Muscle of back (tissue), 3 donors: ENCODE measurements at regions not wholly inside any gene's neighbourhood (a gene's known extent, or its start where the extent isn't known, plus 50 kb on each side); places are given as distances from the start of the nearest gene placed in this dataset.

Experiments used
- DNase-seq, 3 donors: peaks; one replicate each; pipeline versions ENCODE4 v3.0.0 to v3.0.0-alpha.2; 2013

DNA sequence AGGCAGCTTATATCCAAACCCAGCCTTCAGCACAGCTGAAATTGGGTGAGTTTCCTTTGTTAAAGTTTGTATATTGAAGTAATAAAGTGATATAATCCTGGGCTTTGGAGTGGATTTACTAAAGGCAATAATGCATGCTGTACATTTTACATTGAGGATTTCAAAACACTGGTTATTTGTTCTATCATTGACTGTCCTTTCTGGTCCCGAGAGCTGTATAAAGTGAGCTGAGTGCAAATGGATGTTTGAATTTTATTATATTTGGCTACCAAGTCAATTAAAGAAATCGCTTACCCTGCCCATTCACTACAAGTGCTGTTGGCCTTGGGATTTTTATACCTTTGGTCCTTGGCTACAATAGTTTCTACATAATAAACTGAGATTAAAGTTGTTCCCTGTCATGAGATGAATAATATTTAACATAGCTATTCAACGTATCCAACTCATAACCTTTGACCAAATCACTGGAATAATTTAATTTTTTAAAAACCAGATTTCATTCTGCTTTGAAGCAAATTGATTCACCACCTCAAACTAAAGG lies 207.9 kb downstream of the KLF5 start:
- no peak for DNase-seq

DNA sequence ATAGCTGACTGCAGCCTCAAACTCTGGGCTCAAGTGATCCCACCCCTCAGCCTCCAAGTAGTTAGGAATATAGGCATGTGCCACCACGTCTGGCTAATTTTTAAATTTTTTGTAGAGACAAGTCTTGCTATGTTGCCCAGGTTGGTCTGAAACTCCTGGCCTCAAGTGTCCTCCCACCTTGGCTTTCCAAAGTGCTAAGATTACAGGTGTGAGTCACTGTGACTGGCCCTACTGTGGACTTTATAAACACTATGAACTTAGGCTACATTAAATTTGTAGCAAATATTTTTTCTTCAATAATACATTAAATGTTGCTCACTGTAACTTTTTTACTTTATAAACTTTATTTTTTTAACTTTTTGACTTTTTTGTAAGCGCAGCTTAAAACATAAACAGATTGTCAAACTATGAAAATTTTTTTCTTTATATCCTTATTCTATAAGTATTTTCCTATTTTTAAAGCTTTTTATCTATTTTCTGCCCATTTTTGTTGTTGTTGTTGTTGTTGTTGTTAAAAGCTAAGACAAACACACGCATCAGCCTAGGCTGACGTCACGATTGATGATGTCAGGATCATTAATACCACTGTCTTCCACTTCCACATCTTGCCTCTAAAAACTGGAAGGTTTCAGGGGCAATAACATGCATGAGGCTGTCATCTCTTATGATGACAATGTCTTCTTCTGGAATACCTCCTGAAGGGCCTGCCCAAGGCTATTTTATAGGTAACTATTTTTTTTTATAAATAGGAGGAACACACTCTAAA lies 204.2 kb downstream of the KLF5 start:
- DNase-seq: no peak

DNA sequence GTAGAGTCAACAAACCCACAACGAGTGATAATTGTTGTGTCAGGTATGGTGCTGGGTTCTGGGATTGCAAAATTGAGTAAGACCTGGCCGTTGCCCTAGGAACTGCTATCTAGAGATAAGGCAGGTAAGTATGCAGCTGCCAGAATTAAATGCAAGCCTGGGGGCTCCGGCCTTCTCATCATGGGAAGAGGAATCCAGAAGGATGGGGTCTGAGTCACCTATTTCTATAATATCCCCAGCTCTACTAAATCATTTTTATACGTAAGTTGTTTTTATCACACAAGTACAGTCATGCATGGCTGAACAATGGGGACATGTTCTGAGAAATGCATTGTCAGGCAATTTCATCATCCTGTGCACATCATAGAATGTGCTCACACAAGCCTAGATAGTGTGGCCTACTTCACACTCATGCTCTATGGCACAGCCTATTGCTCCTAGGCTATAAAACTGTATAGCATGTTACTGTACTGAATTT lies 203.0 kb downstream of the KLF5 start:
- DNase-seq: no peak

DNA sequence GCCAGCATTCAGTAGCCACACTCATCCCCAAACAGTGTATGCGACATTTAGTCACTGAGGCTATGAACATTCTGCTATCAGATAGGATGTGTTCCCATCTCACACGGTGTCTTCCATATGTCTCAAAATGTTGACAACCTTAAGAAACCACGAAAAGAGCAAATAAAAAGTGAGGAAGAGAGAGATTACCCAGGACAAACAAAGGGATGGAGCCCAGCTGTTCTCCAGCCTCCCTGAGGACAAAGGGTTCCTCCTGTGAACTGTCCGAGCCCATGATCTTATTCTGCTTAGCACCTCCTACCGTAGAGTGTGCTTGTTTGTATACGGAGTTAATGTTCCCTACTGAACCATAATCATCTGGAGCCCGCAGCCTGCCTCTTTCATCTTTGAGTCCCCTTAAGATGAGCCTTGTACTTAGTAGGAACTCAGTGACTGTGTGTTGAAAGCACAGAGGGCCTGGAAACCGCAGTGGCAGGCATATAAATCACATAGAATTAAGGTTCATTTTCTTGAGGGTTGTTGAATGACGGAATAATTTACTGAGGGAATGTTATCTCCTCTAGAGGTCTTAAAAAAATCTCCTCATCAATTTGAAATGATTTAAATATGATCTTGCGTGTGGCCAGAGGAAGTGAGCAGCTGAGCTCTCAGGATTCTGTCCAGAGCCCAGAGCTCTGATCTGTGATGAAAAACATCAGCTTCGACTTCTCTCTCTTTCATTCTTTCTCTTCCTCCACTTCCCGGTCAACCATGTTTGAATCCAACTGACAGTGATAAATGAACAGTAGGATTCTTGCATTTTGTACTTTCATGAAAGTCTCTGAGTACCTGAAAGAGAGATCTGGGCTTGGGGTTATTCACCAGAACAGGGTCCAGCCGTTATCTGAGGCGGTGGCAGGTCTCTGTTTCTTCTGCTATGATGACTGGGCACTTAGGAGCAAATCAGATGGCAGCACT lies 200.5 kb downstream of the KLF5 start:
- DNase-seq: peak in 1 of 3 donors; percentile 65

DNA sequence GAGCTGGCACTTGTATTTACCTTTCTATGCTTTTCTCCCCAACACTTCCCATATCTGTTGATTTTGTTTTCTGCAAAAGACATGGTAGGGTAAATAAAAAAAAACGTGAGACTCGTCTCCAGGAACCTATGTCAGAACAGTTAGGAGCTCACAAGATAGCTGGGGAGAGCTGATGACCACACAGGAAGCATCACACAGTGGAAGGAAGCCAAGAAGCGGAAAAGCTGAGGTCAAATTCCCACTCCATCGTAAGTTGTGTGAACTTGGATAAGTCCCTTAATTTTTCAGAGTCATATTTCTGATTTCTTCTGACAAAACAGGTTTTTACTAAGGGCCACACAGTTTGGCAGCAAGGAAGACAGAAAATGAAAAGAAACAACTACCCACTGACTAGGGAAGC lies 199.6 kb downstream of the KLF5 start:
- DNase-seq: peak in 1 of 3 donors; percentile 16

DNA sequence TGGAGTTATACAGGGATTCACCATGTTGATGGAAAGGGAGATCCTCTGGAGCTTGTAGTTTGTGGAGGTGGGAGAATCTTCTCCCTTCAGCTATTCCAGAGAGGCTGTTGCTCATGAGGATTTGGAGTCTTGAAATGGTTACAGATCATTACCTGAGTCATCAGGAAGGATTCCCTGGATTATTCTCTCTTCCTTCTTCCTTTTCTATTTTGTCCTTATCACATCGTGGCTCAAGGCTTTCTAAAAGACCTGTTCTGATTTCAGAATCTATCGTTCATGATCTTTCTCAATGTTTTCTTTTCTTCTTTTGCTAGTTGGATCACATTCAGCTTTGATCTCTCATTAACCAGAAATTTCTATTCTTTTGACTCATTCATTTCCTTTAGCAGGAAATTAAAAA lies 196.0 kb downstream of the KLF5 start:
- no peak for DNase-seq

DNA sequence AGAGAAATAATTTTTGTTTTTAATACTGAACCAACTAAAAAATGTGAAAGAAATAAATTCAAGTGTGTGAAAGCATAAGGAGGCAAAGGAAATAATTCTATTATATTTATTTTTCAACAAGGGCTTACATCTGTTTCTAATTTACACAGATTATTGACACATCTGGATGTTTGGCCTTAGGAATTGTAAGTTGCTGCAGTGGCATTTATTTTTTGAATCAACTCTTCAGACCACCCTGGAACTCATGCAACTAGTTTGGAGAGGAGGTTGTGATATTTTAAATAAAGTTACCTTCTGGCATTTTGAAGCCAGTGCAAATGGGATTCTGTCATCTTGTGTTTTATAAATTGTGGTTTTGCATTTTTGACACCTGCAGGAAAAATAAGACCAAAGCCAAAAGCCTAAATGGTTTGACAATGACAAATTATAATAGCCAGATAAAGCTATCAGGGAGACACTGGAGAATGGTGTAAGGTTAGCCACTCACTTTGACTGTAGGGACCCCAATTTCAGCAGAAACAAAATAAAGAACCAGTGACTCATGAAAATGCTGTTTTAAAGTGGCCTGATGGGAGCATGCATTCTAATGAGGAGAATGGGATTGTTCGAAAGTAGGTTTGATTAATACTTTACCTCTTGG lies 192.9 kb downstream of the KLF5 start:
- peak in 1 of 3 donors; percentile 21 for DNase-seq

DNA sequence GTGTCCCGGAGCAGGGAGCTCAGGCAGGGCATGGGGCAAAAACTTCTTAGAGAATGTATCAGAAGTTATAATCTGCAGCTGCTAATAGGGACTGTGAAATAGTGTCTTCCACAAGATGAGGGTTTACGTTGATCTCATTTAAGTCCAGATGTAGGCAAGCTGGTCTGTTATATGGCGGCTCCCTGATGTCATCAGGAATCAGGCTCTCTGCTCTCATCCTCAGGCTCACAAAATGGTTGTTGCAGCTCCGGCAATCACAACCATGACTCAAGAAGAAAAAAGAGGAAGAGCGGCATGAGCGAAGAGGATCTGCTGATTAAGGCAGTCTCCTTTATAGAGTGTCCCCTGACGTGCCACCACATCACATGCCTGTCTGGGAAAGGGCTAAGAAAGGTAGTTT lies 191.3 kb downstream of the KLF5 start:
- DNase-seq: no peak

DNA sequence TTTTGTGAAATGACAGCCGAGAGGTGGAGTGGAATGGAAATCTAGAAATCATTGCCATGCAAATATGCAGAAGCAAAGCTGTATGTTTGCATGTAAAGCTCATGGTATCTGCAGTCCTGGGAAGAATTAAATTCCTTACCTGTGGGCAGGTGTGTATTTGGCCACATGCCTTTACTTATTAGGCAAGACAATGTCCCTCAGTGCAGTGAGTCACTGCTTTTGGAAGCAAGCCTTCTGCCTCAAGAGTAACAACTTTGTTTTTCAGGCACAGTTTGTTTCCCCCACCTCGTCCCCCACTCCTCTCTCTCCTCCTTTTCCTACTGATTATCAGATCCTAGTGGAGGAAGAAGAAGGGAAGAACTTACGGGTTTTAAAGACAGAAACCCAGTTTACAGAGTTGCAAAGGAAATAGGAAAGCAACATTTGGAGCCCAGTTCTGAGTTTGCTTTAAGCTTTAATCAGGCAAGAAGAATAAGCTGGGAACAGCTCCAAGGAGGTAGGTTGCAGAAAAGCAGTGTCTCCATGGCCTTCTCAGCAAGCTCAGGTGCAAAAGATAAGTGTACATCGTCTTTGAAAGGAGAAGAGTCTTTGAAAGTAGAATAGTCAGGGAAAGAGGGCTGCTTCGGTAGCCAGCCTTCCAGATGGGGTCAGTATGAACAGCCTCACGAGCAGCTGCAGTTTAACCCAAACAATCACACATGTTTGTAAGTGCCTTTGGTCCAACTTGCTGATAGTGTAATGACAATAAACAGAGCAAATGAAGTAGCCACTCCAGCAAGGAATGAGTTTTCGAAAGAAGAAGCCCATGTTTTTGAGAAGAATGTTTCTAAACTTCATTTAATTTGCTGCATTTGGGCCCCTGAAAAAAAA lies 190.1 kb downstream of the KLF5 start:
- peak in 1 of 3 donors; percentile 29 for DNase-seq

DNA sequence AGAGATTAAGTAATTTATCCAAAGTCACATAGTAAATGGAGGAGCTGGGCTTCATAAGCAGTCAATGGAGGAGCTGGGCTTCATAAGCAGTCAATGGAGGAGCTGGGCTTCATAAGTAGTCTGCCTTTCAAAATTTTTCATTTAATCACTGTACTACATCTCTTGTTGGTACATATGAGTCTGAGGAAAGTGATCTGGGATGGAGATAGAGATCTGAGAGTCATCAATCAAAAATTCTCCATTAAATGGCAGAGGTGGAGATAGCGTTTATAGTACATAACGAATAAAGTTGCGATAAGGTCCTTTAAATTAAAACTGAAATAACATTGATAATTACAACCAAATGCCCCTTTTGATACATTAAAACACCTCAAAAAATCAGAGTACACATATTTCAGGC lies 189.3 kb downstream of the KLF5 start:
- DNase-seq: no peak

DNA sequence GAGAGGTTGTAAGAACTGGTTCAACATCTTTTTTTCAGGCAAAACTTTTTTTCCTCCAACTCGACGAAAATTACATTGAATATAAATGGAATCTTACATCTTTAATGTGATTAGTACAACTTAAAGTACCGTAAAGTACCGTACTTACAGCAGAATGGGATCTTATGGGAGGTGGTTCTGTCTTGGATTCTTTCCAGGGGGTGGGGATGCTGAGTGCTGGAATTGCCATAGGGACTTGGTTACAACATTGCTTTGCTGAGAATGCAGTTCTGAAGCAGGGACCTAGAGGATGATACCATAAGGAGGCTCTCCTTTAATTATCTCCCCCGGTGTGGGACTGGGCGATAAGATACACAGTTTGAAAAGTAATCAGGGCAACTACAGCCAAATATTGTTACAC lies 186.4 kb downstream of the KLF5 start:
- no peak for DNase-seq

DNA sequence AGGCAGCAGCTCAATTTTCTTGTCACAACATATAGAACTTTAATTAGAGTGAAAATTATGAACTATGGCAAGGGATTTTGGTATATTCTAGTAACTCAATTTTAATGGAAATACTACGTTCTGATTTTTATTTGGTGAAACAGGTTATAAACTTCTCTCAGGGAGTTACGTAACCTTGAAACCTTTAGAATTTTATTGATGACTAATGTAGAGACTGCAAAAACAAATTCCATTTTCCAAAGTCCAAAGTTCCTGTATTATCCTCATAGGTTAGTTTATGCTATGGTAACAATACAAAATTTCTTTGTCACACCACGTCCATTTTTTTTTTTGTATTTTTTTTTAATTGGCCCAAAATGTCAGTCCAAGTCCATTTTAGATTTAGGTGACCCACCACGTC lies 185.7 kb downstream of the KLF5 start:
- DNase-seq: no peak

DNA sequence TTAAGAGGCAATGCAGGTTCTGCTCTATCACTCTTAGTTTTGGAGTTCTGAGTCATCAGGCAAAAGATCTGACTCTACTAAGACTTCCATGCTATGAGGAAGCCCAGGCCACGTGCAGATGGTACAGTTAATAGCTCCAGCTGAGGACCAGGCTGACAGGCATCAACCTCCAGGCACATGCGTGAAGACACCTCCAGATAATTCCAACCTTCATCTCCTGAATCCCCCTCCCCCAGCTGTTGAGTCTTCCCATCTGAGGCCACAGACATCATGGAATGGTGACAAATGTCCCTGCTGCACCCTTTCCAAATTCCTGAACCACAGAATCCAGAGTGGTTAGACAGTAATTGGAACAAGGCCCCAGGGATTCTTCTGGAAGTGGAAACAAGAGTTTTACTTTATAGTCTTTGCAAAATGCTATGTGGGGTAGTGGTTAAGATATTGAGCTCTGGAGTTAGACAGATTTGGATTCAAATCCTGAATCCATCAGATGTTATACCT lies 183.8 kb downstream of the KLF5 start:
- DNase-seq: no peak

DNA sequence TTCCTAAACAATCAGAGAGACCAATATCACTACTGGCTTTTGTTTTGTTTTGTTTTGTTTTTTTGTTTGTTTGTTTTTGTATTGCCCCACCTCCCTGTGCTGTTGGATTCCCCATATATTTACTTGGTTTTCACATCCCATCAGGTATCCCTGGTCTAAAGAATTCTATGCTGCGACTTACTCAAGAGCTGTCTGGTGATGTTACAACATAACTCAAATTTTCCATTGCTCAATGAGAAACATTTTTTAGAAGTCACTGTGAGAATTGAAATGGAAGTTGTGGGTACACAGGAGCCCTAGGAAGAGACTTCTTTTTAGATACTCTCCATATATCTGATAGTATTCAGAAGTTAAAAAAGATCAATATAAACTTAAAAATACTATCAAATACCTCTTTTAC lies 181.4 kb downstream of the KLF5 start:
- DNase-seq: no peak

DNA sequence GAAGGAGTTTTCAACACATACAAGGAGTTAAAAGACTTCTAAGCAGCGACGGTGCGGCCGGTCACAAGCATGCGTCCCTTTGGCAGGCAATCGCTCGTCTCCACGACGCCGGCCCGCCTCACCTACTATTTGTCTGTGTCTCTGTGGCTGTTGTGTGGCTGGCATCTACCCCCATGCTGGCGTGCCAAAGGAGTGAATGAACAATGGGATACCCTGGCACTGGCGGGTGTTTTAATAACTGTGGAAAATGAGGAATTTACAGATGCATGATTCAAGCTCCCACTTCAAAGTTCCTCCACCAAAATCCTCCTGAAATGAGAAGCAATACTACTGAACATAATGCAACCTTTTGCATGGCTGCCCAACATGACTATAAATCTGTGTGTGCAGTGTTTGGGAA lies 176.6 kb downstream of the KLF5 start:
- peak in 1 of 3 donors; percentile 13 for DNase-seq

DNA sequence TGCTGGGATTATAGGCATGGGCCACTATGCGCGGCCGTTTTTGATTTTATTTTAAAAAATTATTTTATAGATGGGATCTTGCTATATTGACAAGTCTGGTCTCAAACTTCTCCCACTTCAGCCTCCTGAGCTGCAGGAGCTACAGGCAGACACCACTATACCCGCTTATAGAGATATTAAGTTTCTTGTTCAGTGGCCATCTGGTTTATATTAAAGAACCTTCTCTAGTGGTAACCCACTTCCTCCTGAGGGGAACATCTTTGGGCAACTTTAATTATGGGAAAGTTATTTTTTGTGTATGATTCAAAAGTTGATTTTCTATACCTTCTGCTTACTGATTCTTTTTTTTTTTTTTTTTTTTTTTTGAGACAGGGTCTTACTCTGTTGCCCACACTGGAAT lies 172.7 kb downstream of the KLF5 start:
- DNase-seq: no peak

DNA sequence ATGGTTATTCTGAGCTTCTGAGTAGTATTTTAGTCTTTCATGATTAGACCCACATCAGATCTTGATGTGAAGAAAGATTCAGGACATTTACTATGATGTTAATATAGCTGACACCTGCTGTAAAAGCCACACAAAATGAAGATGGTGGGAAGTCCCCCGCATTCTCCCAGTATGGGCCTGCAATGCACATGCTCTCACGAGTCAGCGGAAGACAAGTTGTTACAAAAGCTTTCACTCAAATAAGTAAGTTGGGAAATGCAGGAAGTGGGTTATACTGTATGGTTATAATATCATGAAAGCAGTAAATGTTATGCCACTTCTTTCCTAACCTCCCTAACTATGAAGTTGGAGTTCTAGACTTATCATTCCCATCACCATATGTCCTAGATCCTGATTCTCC lies 171.9 kb downstream of the KLF5 start:
- DNase-seq: no peak

DNA sequence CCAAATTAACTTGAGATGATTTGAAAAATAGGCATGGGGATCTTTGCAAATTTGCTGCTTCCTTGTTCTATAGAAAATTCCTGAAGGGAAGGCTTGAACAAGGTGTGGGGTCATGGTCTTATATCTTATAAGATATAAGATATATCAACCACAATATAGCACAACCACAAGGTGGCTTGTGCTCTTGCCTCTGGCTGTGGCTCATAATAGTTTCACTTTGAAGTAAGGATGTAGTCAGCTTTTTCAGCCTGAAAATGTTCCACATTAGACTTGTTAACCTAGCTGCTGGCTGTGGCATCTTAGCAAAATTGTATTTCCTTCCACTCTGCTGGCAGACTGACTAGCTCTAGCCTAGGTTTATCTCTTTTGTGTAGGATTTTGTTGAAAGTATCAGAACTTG lies 169.7 kb downstream of the KLF5 start:
- peak in 1 of 3 donors; percentile 8 for DNase-seq

DNA sequence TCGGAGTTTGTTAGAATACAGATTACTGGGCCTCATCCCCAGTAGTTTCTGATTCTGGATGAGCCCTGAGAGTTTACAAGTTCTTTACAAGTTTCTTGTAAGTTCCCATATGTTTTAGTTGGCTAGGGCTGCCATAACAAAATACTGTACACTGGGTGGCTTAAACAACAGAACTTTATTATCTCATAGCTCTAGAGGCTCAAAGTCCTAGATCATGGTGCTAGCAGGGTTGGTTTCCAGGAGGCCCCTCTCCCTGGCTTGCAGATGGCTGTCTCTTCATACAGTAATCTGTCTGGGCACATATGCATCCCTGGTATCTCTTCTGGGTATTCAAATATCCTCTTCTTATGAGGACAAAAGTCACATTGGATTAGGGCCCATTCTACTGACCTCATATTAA lies 167.2 kb downstream of the KLF5 start:
- DNase-seq: no peak

DNA sequence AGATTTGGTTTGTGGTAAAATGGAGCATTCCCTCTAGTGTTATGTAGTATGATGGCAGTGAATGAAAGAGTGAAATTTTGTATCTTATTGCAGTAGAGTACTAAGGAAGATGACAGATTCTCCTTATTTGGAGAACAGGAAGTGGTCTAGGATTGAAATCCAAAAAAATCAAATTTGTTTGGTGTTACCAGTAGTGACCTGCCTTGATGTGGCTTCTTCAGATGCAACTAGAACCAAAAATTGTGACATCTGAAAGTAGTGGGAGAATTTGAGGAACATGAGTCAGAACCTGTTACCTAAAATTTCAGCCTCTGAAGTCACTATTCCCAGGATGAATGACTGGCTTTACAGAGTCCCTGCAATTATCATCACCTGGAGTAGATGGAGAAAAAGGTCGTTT lies 165.9 kb downstream of the KLF5 start:
- DNase-seq: peak in 1 of 3 donors; percentile 45

DNA sequence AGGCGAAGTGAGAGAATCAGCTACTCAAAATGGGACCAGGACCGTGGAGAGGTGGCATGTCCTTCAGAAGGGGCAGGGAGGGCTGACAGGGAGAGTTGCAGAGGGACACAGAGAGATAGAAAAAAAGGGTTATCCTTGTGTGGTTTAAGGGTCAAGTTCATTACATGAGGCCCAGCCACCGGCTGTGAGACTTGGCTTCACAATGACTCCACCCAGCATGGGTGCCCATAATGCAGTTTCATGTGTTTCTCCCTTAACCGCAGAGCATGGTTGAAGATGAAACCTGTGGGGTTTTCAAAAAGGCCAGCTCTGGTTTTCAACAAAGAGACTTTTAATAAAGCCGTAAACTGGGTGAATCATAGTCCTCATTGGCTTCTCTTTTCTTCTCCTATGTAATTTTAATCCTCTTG lies 164.6 kb downstream of the KLF5 start:
- DNase-seq: no peak
